ENCODE measurements at regions not wholly inside any gene's neighbourhood (a gene's known extent, or its start where the extent isn't known, plus 50 kb on each side); places are given as distances from the start of the nearest gene placed in this dataset.

GRCh38 chr1:79312438-79312837 is 305.9 kb upstream of the ADGRL4 start:
- Histone ChIP-seq H3K36me3 (ENCODE audit: control insufficient read depth in 5 of 5, insufficient read depth in 5 of 5, low read length in 5 of 5) (no peaks in the 10 kb centered on the region), H3K9me3 (ENCODE audit: control insufficient read depth in 5 of 5, low read length in 5 of 5) (no peaks in the 10 kb centered on the region), H3K27me3 (ENCODE audit: control insufficient read depth in 5 of 5, insufficient read depth in 4 of 5, low read length in 5 of 5) (no peaks in the 10 kb centered on the region), H3K4me3 (ENCODE audit: low read depth in 1 of 5, low read length in 5 of 5) (no peak overlapping the region), H3K9ac (ENCODE audit: low read length in 5 of 5) (no peak overlapping the region), H3K4me1 (ENCODE audit: control insufficient read depth in 5 of 5, insufficient read depth in 5 of 5, low read length in 5 of 5) (no peaks in the 10 kb centered on the region), H3K27ac (ENCODE audit: low read depth, low read length) (no peak overlapping the region)

GRCh38 chr1:79310609-79311008 is 304.1 kb upstream of the ADGRL4 start:
- Histone ChIP-seq H3K27ac (ENCODE audit: low read depth, low read length) (no peak overlapping the region), H3K9me3 (ENCODE audit: control insufficient read depth in 5 of 5, low read length in 5 of 5) (no peaks in the 10 kb centered on the region), H3K4me1 (ENCODE audit: control insufficient read depth in 5 of 5, insufficient read depth in 5 of 5, low read length in 5 of 5) (no peaks in the 10 kb centered on the region), H3K9ac (ENCODE audit: low read length in 5 of 5) (no peak overlapping the region), H3K27me3 (ENCODE audit: control insufficient read depth in 5 of 5, insufficient read depth in 4 of 5, low read length in 5 of 5) (no peaks in the 10 kb centered on the region), H3K36me3 (ENCODE audit: control insufficient read depth in 5 of 5, insufficient read depth in 5 of 5, low read length in 5 of 5) (no peaks in the 10 kb centered on the region), H3K4me3 (ENCODE audit: low read depth in 1 of 5, low read length in 5 of 5) (no peak overlapping the region)

- no peaks in the 10 kb centered on the region for H3K9me3 ChIP-seq (ENCODE audit: control insufficient read depth in 5 of 5, low read length in 5 of 5)
- H3K9ac ChIP-seq (ENCODE audit: low read length in 5 of 5): no peak overlapping the region
- H3K4me3 ChIP-seq (ENCODE audit: low read depth in 1 of 5, low read length in 5 of 5): no peak overlapping the region
- H3K27ac ChIP-seq (ENCODE audit: low read depth, low read length): no peak overlapping the region
- H3K4me1 ChIP-seq (ENCODE audit: control insufficient read depth in 5 of 5, insufficient read depth in 5 of 5, low read length in 5 of 5): peaks cover 0 to 3% (median 0%) of the 10 kb centered on the region in 5 donors
- H3K36me3 ChIP-seq (ENCODE audit: control insufficient read depth in 5 of 5, insufficient read depth in 5 of 5, low read length in 5 of 5): no peaks in the 10 kb centered on the region
- H3K27me3 ChIP-seq (ENCODE audit: control insufficient read depth in 5 of 5, insufficient read depth in 4 of 5, low read length in 5 of 5): no peaks in the 10 kb centered on the region
Observed at GRCh38 chr1:79304131-79304530, 297.6 kb upstream of the ADGRL4 start.

- no peaks in the 10 kb centered on the region for H3K27me3 ChIP-seq (ENCODE audit: control insufficient read depth in 5 of 5, insufficient read depth in 4 of 5, low read length in 5 of 5)
- H3K9me3 ChIP-seq (ENCODE audit: control insufficient read depth in 5 of 5, low read length in 5 of 5): no peaks in the 10 kb centered on the region
- H3K27ac ChIP-seq (ENCODE audit: low read depth, low read length): no peak overlapping the region
- H3K36me3 ChIP-seq (ENCODE audit: control insufficient read depth in 5 of 5, insufficient read depth in 5 of 5, low read length in 5 of 5): no peaks in the 10 kb centered on the region
- no peak overlapping the region for H3K4me3 ChIP-seq (ENCODE audit: low read depth in 1 of 5, low read length in 5 of 5)
- H3K4me1 ChIP-seq (ENCODE audit: control insufficient read depth in 5 of 5, insufficient read depth in 5 of 5, low read length in 5 of 5): peaks cover 0 to 3% (median 0%) of the 10 kb centered on the region in 5 donors
- H3K9ac ChIP-seq (ENCODE audit: low read length in 5 of 5): no peak overlapping the region
Observed at GRCh38 chr1:79303040-79303439, 296.5 kb upstream of the ADGRL4 start.

GRCh38 chr1:79302380-79302930 is 295.9 kb upstream of the ADGRL4 start:
- peaks cover 0 to 3% (median 0%) of the 10 kb centered on the region in 5 donors for H3K4me1 ChIP-seq (ENCODE audit: control insufficient read depth in 5 of 5, insufficient read depth in 5 of 5, low read length in 5 of 5)
- no peaks in the 10 kb centered on the region for H3K36me3 ChIP-seq (ENCODE audit: control insufficient read depth in 5 of 5, insufficient read depth in 5 of 5, low read length in 5 of 5)
- no peak overlapping the region for H3K4me3 ChIP-seq (ENCODE audit: low read depth in 1 of 5, low read length in 5 of 5)
- H3K9me3 ChIP-seq (ENCODE audit: control insufficient read depth in 5 of 5, low read length in 5 of 5): no peaks in the 10 kb centered on the region
- H3K9ac ChIP-seq (ENCODE audit: low read length in 5 of 5): no peak overlapping the region
- no peak overlapping the region for H3K27ac ChIP-seq (ENCODE audit: low read depth, low read length)
- no peaks in the 10 kb centered on the region for H3K27me3 ChIP-seq (ENCODE audit: control insufficient read depth in 5 of 5, insufficient read depth in 4 of 5, low read length in 5 of 5)

GRCh38 chr1:79295967-79296366 is 289.4 kb upstream of the ADGRL4 start:
- no peaks in the 10 kb centered on the region for H3K9me3 ChIP-seq (ENCODE audit: control insufficient read depth in 5 of 5, low read length in 5 of 5)
- H3K9ac ChIP-seq (ENCODE audit: low read length in 5 of 5): peak overlapping the region in 1 of 5 donors; percentile 24
- H3K27ac ChIP-seq (ENCODE audit: low read depth, low read length): peak overlapping the region; percentile 49
- peaks cover 0 to 15% (median 3%) of the 10 kb centered on the region in 5 donors for H3K4me1 ChIP-seq (ENCODE audit: control insufficient read depth in 5 of 5, insufficient read depth in 5 of 5, low read length in 5 of 5)
- no peaks in the 10 kb centered on the region for H3K27me3 ChIP-seq (ENCODE audit: control insufficient read depth in 5 of 5, insufficient read depth in 4 of 5, low read length in 5 of 5)
- H3K4me3 ChIP-seq (ENCODE audit: low read depth in 1 of 5, low read length in 5 of 5): no peak overlapping the region
- H3K36me3 ChIP-seq (ENCODE audit: control insufficient read depth in 5 of 5, insufficient read depth in 5 of 5, low read length in 5 of 5): no peaks in the 10 kb centered on the region

- H3K4me3 ChIP-seq (ENCODE audit: low read depth in 1 of 5, low read length in 5 of 5): no peak overlapping the region
- no peak overlapping the region for H3K9ac ChIP-seq (ENCODE audit: low read length in 5 of 5)
- H3K9me3 ChIP-seq (ENCODE audit: control insufficient read depth in 5 of 5, low read length in 5 of 5): no peaks in the 10 kb centered on the region
- H3K4me1 ChIP-seq (ENCODE audit: control insufficient read depth in 5 of 5, insufficient read depth in 5 of 5, low read length in 5 of 5): peaks cover 0 to 15% (median 3%) of the 10 kb centered on the region in 5 donors
- H3K36me3 ChIP-seq (ENCODE audit: control insufficient read depth in 5 of 5, insufficient read depth in 5 of 5, low read length in 5 of 5): no peaks in the 10 kb centered on the region
- H3K27me3 ChIP-seq (ENCODE audit: control insufficient read depth in 5 of 5, insufficient read depth in 4 of 5, low read length in 5 of 5): no peaks in the 10 kb centered on the region
- no peak overlapping the region for H3K27ac ChIP-seq (ENCODE audit: low read depth, low read length)
Observed at GRCh38 chr1:79293611-79294010, 287.1 kb upstream of the ADGRL4 start.

- Histone ChIP-seq H3K4me3 (ENCODE audit: low read depth in 1 of 5, low read length in 5 of 5) (no peak overlapping the region), H3K4me1 (ENCODE audit: control insufficient read depth in 5 of 5, insufficient read depth in 5 of 5, low read length in 5 of 5) (peaks cover 0 to 8% (median 1%) of the 10 kb centered on the region in 5 donors), H3K9ac (ENCODE audit: low read length in 5 of 5) (no peak overlapping the region), H3K27ac (ENCODE audit: low read depth, low read length) (no peak overlapping the region), H3K9me3 (ENCODE audit: control insufficient read depth in 5 of 5, low read length in 5 of 5) (no peaks in the 10 kb centered on the region), H3K27me3 (ENCODE audit: control insufficient read depth in 5 of 5, insufficient read depth in 4 of 5, low read length in 5 of 5) (no peaks in the 10 kb centered on the region), H3K36me3 (ENCODE audit: control insufficient read depth in 5 of 5, insufficient read depth in 5 of 5, low read length in 5 of 5) (no peaks in the 10 kb centered on the region)
Observed at GRCh38 chr1:79290927-79291474, 284.5 kb upstream of the ADGRL4 start.

- H3K27ac ChIP-seq (ENCODE audit: low read depth, low read length): no peak overlapping the region
Observed at GRCh38 chr1:79287982-79288381, 281.5 kb upstream of the ADGRL4 start.

GRCh38 chr1:79285667-79286066 is 279.1 kb upstream of the ADGRL4 start:
- no peak overlapping the region for H3K9ac ChIP-seq (ENCODE audit: low read length in 5 of 5)
- H3K4me3 ChIP-seq (ENCODE audit: low read depth in 1 of 5, low read length in 5 of 5): no peak overlapping the region
- H3K27ac ChIP-seq (ENCODE audit: low read depth, low read length): no peak overlapping the region
- H3K4me1 ChIP-seq (ENCODE audit: control insufficient read depth in 5 of 5, insufficient read depth in 5 of 5, low read length in 5 of 5): no peaks in the 10 kb centered on the region
- no peaks in the 10 kb centered on the region for H3K36me3 ChIP-seq (ENCODE audit: control insufficient read depth in 5 of 5, insufficient read depth in 5 of 5, low read length in 5 of 5)
- H3K9me3 ChIP-seq (ENCODE audit: control insufficient read depth in 5 of 5, low read length in 5 of 5): no peaks in the 10 kb centered on the region
- H3K27me3 ChIP-seq (ENCODE audit: control insufficient read depth in 5 of 5, insufficient read depth in 4 of 5, low read length in 5 of 5): no peaks in the 10 kb centered on the region

More at GRCh38 chr1:79287982-79288381, 281.5 kb upstream of the ADGRL4 start:
- no peaks in the 10 kb centered on the region for H3K9me3 ChIP-seq (ENCODE audit: control insufficient read depth in 5 of 5, low read length in 5 of 5)
- no peaks in the 10 kb centered on the region for H3K27me3 ChIP-seq (ENCODE audit: control insufficient read depth in 5 of 5, insufficient read depth in 4 of 5, low read length in 5 of 5)
- H3K36me3 ChIP-seq (ENCODE audit: control insufficient read depth in 5 of 5, insufficient read depth in 5 of 5, low read length in 5 of 5): no peaks in the 10 kb centered on the region
- no peak overlapping the region for H3K9ac ChIP-seq (ENCODE audit: low read length in 5 of 5)
- H3K4me1 ChIP-seq (ENCODE audit: control insufficient read depth in 5 of 5, insufficient read depth in 5 of 5, low read length in 5 of 5): no peaks in the 10 kb centered on the region
- no peak overlapping the region for H3K4me3 ChIP-seq (ENCODE audit: low read depth in 1 of 5, low read length in 5 of 5)
